Fibroblast of skin of right quadriceps (primary cell): ENCODE measurements at regions not wholly inside any gene's neighbourhood (a gene's known extent, or its start where the extent isn't known, plus 50 kb on each side); places are given as distances from the start of the nearest gene placed in this dataset.

ENCODE experiments used
- DNase-seq: peaks from one replicate; pipeline ENCODE4 v3.0.0-alpha.2; 2013

GRCh38 chr13:34127523-34127922, 309.6 kb downstream of the RFC3 start:
- no peak for DNase-seq

GRCh38 chr13:34128661-34129060, 310.7 kb downstream of the RFC3 start:
- DNase-seq = no peak

- no peak for DNase-seq
Observed at GRCh38 chr13:34129436-34129835, 311.5 kb downstream of the RFC3 start.

- DNase-seq = no peak
Observed at GRCh38 chr13:34137200-34137599, 319.3 kb downstream of the RFC3 start.

GRCh38 chr13:34139660-34140227, 321.8 kb downstream of the RFC3 start:
- DNase-seq = no peak

- DNase-seq = no peak
Observed at GRCh38 chr13:34143637-34144036, 325.7 kb downstream of the RFC3 start.

- DNase-seq = no peak
Observed at GRCh38 chr13:34144142-34144541, 326.2 kb downstream of the RFC3 start.

- DNase-seq = no peak
Observed at GRCh38 chr13:34145061-34145460, 327.1 kb downstream of the RFC3 start.

- DNase-seq = no peak
Observed at GRCh38 chr13:34148359-34148758, 330.4 kb downstream of the RFC3 start.

- no peak for DNase-seq
Observed at GRCh38 chr13:34151885-34152284, 333.9 kb downstream of the RFC3 start.

GRCh38 chr13:34152409-34152808, 334.5 kb downstream of the RFC3 start:
- no peak for DNase-seq

GRCh38 chr13:34152996-34153395, 335.0 kb downstream of the RFC3 start:
- DNase-seq = no peak

GRCh38 chr13:34153428-34154180, 335.7 kb downstream of the RFC3 start:
- no peak for DNase-seq

- DNase-seq = peak; percentile 61
Observed at GRCh38 chr13:34155931-34156607, 338.1 kb downstream of the RFC3 start.

GRCh38 chr13:34156841-34157365, 339.0 kb downstream of the RFC3 start:
- DNase-seq = peak; percentile 92

- no peak for DNase-seq
Observed at GRCh38 chr13:34159946-34160345, 342.0 kb downstream of the RFC3 start.

GRCh38 chr13:34161931-34162543, 344.1 kb downstream of the RFC3 start:
- DNase-seq = peak; percentile 86

- DNase-seq = peak; percentile 73
Observed at GRCh38 chr13:34162544-34162933, 344.6 kb downstream of the RFC3 start.

- no peak for DNase-seq
Observed at GRCh38 chr13:34164582-34164981, 346.6 kb downstream of the RFC3 start.

- no peak for DNase-seq
Observed at GRCh38 chr13:34165158-34165557, 347.2 kb downstream of the RFC3 start.

GRCh38 chr13:34166406-34166805, 348.5 kb downstream of the RFC3 start:
- DNase-seq = no peak

GRCh38 chr13:34167347-34167746, 349.4 kb downstream of the RFC3 start:
- DNase-seq = no peak

GRCh38 chr13:34172048-34172447, 354.1 kb downstream of the RFC3 start:
- DNase-seq = peak; percentile 32
